Left renal cortex interstitium (tissue), 4 donors: ENCODE measurements at regions not wholly inside any gene's neighbourhood (a gene's known extent, or its start where the extent isn't known, plus 50 kb on each side); places are given as distances from the start of the nearest gene placed in this dataset.

Experiments used
- DNase-seq, 4 donors: peaks; one replicate each; pipeline ENCODE4 v3.0.0-alpha.2; 2013; ENCODE audit warnings: low read depth in 4 of 4, low spot score in 2 of 4, missing footprints in 1 of 4

DNA sequence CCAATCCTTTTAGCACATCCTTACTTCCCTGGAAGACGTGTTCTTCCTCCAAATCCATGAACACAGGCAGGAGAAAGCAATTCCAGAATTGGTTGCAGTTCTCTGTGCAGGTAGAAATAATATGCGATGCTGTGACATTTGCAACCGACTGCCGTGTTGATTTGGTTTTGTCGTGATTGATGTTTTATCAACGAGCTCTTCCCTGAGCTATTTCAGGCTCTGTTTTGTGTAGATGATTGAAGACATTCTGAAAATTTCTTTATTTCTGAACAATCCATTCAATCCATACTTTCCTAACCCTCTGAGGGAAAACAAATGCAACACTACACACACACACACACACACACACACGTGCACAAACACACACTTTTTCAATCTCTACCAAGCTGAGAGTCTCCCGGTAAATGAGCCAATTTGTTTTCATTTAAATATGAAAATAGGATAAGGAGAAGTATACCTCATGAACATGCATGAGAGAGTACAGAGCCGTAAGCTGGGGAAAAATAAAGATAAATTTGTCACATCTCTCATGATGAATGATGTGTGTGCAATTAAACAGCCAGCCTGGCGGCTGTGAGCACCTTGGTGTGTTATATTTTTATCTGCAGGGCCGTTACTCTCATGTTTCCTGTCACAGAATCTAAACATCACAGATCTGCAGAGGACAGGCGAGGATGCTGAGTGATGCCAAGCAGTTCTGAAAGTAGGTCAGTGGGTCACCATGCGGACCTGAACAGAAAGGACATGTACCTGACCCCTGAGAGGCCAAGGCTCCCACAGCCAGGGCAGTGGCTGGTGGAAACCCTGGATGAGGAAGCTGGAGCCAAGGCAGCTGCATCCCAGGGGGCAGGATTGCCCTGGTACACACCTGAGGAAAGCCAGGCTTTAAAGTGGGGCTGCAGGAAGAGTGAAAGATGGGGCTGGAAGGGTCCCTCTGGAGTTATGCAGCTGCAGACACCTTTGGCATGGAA is 64.8 kb downstream of the PDCL3 start:
- DNase-seq: no peak

DNA sequence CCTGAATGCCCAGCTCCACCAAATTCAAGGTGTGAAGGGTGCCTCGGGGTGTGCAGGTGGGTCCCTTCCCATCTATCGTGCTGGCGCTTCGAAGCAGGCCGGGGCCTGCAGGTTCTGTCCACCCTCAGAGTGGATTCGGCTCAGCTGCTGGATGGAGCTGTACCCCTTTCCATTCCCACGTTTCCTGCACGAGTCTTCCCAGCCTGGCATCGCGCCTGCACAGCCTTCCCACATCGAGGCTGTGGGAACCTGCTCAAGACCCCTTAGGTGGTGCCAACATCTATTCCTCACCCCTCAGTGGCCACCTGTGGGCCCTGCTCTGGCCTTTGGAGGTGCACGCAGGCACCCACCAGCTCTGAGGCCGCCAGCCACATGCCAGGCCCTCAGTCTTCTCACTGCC is 65.7 kb downstream of the PDCL3 start:
- DNase-seq: no peak

DNA sequence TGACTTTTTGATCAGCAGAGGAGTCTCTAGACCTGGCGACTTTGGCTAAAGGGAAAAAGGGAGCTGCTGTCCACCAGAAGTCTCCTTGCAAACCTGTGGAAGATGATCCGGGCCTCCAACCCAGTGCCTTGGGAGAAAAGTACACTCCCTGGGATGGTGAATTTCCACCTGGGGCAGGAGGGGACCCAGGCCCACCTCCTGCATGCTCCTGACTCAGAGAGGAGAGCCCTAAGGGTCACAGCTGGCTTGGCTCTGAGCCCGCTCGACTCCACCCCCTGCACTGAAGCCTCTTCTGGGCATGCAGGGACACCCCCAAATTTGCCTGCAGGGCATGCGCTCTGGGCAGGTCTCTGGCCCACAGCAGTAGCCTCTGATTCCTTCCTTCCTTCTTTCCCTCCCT is 66.5 kb downstream of the PDCL3 start:
- DNase-seq: no peak

DNA sequence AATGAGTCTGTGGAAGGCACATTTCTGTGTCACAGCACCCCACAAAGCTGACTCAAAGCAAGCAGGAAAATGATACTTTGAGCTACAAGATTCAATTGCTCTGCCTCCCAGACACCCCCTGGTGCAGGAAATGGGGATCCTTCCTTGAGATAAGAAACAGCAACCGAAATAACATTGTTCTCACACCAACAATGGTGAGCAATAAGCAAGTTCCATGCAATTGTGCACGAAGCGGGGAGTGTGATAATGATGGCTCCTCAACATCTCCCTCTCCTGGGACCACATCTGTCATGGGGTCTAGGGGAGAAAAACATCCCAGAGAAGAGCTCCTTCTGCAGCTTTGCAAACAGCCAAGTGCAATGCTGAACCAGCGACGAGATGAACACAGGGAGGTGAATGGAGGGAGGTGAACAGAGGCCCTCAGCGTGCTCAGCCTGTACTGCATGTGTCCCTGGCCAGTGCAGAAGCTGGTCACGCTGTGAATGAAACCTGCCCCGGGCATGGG is 67.7 kb downstream of the PDCL3 start:
- DNase-seq: no peak

DNA sequence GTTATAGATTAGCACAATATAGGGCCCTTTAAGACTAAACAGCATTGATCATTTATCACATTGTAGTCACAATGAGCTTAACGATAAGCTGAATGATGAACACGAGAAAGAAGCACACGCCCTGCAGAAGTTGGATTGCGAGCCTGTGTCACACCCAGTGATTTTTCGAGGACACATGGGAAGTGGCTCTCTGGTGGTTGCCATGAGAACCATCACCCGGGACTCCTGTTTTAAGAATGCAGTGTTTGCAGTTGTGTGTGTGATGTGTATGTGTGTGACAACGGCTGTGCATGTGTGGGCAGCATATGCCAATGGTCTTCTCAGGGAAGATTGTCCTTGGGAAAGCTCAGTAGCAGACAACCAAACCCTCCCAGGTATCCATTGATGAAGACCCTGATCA is 69.2 kb downstream of the PDCL3 start:
- DNase-seq: no peak

DNA sequence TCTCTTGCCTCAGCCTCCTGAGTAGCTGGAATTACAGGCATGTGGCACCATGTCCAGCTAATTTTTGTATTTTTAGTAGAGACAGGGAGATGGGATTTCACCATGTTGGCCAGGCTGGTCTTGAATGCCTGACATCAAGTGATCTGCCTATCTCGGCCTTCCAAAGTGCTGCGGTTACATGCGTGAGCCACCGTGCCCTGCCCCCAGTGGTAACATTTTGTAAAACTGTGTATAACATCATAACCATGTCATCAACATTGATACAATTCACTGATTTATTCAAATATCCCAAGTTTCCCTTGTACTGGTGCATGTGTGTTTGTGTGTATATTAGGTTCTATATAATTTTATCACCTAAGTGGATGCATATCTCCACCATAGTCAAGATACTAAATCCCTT is 70.0 kb downstream of the PDCL3 start:
- DNase-seq: no peak

DNA sequence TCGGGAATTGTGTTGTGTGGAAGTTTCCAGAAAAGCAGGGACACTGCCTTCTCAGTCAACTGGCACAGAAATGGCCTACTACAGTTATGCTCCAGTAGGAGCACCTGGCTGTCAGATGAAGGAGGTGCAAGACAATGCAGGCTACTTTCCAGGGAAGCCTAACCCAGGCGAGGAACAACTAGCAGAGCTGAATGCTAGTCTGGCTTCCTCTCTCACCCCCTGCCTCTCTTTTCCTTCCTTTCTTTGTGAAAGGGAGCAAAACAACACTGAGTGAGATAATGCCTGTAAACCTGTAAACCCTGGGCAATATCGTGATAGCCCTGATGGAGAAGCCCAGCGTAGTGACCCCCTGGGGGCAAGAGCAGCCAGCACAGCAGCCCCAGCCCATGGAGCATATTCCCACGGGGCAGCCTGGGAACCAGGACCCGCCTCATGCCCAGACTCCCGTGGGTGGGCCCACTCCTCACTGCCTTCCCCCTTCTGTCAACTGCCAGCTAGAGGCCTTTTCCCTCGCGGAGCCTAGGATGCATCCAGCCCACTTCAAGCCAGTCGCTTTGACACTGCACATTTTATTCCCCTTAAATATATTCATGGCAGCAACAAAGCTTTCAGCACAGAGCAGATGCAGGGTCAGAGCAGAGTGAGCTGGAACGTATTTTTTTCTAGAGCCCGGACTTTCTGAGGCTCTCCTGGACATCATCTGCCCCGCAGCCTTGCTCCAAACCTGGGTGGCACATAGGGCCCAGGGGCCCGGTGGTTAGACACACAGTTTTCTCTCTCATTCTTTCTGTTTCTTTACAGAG is 77.0 kb downstream of the PDCL3 start:
- no peak for DNase-seq

DNA sequence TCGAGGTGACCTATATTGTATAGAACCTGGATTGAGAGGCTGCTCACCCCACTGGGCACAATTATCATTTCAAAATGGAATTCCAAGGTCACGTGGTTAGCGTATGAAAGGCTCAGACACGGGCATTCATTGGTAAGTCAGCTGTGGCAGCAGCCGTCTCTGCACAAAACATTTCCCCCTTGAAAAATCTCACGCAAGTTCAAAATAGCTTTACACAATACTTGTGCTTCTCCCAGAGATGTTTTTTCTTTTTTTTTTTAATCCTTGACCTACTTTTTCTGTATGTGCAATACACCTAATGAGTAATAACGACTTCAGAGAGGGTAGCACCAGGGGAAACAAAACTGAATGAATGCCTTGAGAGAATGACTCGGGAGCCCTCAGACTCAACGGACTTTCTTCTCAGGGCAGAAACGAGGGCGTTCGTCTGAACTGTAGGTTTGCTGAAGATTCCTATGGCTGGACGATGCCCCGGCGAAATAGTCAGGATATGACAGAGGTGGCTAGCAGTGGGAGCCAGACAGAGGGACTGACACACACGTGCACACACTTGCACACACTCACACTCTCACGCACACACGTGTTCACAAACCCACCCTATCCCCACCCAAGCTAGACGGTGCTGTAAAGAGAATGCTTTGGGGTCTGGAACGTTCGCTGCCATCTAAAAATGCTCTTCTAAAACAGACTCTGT is 77.8 kb downstream of the PDCL3 start:
- DNase-seq: no peak

DNA sequence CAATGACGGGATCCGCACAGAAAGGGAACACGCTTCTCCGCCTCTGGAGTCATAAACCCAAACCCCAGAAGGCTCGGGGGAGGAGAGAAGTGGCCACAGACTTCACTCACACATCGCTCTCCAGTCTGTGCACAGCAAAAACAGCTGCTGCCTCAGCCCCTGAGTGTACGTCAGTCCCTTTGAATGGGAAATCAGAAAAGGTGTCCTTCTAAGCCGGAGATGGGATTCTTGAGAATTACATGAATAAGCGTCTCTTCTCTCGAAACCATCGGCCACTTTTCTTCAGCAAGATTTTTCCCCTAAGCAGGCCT is 78.3 kb downstream of the PDCL3 start:
- DNase-seq: no peak

DNA sequence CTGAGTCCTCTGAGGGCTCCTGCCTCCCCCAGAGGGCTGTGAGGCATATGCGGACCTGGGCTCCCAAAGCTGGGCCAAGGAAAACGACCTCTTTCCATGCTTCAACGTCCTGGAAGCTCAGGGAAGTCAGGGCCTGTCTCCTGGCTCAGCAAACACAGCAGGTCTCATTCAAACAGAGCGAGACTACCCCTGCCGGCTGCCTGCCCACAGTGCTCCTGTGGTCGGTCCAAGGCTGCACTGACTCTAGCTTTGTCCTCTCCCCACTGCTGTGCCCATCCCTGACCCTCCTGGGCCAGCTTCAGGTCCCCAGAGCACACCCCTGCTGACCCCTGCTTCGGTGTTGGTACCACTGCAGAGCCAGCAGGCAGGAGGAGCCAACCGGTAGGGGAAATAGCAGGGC is 79.6 kb downstream of the PDCL3 start:
- DNase-seq: no peak

DNA sequence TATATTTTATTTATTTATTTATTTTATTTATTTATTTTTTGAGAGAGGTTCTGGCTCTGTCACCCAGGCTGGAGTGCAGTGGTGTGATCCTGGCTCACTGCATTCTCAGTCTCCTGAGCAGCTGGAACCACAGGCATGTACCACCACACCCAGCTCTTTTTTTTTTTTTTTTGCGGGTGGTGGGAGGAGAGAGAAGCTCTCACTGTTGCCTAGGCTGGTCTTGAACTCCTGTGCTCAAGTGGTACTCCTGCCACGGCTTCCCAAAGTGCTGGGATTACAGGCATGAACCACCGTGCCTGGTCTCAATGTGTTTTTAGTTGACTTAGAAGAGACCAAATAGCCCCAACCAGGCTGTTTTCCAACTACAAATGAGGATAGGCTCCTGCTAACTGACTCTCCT is 80.7 kb downstream of the PDCL3 start:
- DNase-seq: no peak

DNA sequence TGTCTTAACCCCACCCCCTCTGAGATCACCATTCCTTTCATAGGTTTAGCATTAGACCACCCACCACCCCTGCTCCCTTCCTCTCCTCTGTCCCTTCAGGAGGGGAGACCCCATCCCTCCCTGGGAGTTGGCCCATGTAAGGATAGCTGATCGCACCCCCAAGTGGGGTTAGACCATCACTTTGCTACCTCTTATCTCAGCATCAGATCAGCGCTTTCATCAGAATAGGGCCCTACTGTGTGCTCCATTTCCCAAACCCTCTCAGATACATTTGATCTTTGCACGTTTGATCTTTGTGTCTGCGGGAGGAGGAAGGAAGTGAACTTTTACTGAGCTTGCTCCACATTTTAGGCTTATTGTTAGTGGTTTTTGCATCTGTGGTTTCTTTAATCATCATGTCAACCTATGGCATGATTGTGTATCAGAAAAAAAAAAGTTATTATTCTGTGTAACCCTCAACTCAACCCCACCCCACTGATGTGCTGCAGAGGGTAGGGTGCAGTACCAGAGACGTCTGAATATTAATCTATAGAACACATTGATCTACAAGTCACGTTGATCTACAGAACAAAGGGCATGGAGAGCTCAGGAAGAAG is 81.2 kb downstream of the PDCL3 start:
- no peak for DNase-seq

DNA sequence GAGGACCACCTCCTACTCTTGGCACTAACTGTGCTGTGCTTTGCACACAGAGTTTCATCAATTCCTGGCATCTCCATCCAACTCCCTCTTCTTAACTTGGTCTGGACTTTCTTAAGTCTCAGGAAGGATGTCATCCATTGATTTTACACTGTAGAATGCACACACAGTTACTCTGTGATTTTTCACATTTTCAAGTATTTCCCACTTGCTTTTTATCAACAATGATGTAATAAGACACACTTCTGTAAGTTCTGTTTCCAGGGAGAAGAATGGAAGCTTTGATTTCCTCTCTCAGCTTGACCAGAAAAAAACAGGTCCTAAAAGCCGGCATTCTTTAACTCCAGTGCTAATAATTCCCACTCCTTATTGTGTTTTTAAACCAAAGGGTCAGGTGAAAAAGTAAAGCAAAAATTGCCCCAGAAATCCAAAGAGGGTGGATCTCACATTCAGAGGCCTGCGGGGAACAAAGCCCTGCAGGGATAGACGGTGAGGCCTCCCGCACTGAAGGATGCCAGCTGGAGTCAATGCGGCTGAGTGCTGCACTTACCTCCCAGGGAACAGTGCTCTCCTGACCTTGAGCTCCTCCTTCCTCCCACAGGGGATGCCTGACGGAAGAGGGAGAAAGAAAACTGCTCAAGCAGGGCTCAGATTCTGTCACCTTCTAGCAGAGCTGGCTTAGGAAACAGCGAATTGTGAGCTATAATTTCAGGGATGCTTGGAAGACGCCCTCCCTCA is 83.1 kb downstream of the PDCL3 start:
- peak in 1 of 4 donors; percentile 4 for DNase-seq

DNA sequence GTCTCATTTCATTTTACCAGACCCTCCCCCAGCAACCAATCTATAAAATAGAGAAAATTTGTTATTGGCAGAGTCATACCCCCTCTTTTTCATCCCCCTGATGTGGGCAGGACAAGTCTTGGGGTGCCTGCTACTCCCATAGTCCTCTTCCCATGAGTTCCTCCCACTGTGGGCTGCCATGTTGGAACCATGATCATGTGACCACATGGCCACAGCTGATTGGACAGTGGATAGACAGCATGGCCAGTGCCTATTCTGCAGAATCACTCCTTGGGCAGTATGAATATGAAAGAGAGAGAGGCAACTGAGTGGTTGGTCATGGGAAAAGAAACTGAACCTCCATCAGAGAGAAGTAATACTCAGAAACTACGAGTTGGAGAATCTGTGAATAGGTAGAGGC is 84.9 kb downstream of the PDCL3 start:
- DNase-seq: no peak

DNA sequence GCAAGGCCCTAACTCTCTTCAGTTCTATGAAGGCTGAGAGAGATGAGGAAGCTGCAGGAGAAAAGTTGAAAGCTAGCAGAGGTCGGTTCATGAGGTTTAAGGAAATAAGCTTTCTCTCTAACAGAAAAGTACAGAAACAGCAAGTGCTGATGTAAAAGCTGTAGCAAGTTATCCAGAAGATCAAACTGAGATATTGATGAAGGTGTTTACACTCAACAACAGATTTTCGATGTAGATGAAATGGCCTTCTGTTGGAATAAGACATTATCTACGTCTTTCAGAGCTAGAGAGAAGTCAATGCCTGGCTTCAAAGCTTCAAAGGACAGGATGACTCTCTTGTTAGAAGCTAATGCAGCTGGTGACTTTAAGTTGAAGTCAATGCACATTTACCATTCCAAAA is 87.4 kb downstream of the PDCL3 start:
- DNase-seq: no peak

DNA sequence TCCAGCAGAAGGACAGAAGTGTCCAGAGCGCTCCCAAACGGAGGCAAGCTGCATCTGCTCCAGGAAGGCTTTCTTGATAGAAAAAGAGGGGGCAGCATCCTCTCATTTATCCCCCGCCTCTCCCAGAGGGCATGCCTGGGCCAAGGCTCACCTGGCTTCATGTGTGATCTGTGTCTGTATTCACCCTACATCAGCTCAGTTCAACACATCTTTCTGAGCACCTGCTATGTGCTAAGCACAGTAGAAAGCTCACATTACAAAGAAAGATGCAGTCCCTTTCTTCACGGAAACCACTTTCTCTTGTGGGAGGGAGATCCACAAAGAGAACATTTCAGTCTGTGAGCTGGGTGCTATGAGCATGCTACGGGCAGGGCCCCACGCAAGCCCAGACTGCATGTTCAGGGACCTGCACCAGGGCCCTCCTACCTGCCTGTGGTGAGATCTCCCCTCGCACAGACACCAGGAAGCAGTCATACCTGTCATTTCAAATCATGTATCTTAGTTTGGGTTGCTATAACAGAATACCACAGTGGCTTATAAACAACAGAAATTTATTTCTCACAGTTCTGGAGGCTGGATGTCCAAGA is 90.7 kb downstream of the PDCL3 start:
- DNase-seq: no peak

DNA sequence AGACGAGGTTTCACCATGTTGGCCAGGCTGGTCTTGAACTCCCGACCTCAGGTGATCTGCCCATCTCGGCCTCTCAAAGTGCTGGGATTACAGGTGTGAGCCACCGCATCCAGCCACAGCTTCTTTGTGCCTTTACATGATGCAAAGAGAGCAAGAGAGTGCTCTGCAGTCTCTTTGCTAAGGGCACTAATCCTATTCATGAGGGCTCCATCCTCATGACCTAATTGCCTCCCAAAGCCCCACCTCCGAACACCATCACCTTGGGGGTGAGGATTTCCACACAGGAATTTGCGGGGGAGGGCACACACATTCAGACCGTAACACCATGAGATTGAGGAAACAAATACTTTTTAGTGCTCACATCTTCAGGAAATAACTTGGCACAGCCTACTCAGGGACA is 91.8 kb downstream of the PDCL3 start:
- DNase-seq: no peak

DNA sequence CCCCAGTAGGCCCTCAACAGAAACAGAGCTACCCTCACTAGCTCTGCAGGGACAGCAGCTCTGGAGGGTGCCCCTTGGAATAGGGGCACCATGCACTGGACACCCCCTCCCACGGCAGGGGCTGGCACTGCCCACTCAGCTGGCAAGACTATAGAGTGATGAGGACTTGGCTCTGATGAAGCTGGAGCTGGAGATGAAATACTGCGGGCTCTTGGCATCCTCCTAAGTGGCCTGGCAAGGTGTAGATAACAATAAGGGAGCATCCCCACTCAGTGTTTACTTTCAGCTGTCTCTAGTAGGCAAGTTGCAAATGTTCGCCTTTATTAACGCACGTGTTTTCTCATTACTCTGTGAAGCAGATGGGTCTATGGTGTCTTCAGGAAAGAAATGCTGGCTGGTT is 92.7 kb downstream of the PDCL3 start:
- no peak for DNase-seq

DNA sequence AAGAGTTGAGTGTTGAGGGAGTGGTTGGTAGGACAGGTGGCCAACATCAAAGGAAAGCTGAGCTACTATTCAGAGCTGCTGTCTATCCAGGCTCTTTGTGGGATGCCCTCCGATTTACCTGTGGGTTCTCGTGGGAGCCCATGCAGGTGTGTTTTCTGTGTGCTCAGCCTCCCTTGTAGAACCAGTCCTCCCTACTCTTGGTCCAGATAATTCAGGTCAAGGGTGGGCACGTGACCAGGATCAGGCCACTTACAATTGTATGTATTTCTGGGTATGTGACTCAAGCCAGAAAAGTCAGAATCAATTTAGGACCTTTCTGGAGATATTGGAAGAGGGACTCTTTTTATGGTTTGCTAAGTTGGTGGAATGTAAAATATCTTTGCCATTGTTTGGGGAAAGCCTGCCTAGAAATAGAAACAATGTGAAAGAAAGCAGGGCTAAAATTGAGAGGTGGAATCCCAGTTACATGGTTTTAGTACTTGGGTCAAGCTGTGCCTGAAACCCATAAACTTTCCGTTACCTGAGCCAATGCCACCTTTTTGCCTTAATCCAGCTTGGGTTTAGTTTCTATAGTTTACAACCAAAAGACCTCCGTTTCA is 93.2 kb downstream of the PDCL3 start:
- DNase-seq: no peak
